ENCODE measurements at regions not wholly inside any gene's neighbourhood (a gene's known extent, or its start where the extent isn't known, plus 50 kb on each side); places are given as distances from the start of the nearest gene placed in this dataset.

DNA sequence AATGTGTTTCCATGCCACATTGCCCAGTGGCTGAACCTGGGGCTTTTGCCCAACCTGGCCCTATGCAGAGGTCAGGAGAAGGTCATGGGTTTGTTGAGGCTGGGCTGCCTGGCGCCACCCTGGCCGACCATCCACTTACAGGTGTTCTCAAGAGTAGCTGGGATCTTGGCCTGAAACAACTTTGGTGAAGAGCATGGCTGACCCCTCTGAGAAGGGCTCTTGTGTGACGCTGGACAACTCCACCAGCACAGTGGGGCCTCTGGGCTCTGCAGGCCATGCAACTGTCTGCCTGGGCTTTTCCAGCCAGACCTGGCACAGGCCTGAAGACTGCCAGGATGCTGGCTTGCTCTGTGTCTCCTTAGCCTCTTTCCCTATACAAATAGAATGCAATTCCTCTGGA lies 76.4 kb upstream of the ZNG1B start:
- TF ChIP-seq, protein P1, sequence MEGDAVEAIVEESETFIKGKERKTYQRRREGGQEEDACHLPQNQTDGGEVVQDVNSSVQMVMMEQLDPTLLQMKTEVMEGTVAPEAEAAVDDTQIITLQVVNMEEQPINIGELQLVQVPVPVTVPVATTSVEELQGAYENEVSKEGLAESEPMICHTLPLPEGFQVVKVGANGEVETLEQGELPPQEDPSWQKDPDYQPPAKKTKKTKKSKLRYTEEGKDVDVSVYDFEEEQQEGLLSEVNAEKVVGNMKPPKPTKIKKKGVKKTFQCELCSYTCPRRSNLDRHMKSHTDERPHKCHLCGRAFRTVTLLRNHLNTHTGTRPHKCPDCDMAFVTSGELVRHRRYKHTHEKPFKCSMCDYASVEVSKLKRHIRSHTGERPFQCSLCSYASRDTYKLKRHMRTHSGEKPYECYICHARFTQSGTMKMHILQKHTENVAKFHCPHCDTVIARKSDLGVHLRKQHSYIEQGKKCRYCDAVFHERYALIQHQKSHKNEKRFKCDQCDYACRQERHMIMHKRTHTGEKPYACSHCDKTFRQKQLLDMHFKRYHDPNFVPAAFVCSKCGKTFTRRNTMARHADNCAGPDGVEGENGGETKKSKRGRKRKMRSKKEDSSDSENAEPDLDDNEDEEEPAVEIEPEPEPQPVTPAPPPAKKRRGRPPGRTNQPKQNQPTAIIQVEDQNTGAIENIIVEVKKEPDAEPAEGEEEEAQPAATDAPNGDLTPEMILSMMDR (conservative IDR thresholded peaks at IDR 0.05; ENCODE audit: low read depth, low read length), result no peak
- TF ChIP-seq POLR2A (IDR thresholded peaks at IDR 0.05; ENCODE audit: low read depth, low read length) (no peak), CHD1 (IDR thresholded peaks at IDR 0.05; ENCODE audit: low read depth, low read length) (no peak), RFX5 (IDR thresholded peaks at IDR 0.05; ENCODE audit: low read depth, low read length) (no peak), FOS (IDR thresholded peaks at IDR 0.05; ENCODE audit: low read depth, low read length) (no peak), MXI1 (IDR thresholded peaks at IDR 0.05; ENCODE audit: borderline replicate concordance, low read depth, low read length) (no peak), CEBPB (IDR thresholded peaks at IDR 0.05; ENCODE audit: low read depth, low read length) (no peak), BHLHE40 (IDR thresholded peaks at IDR 0.05; ENCODE audit: low read depth, low read length) (no peak), MAZ (IDR thresholded peaks at IDR 0.05; ENCODE audit: borderline replicate concordance, low read depth, low read length) (no peak), SMC3 (IDR thresholded peaks at IDR 0.05; ENCODE audit: low read depth, low read length) (no peak), RCOR1 (IDR thresholded peaks at IDR 0.05; ENCODE audit: insufficient replicate concordance, low read length) (no peak)
- TF ChIP-seq, protein P2, sequence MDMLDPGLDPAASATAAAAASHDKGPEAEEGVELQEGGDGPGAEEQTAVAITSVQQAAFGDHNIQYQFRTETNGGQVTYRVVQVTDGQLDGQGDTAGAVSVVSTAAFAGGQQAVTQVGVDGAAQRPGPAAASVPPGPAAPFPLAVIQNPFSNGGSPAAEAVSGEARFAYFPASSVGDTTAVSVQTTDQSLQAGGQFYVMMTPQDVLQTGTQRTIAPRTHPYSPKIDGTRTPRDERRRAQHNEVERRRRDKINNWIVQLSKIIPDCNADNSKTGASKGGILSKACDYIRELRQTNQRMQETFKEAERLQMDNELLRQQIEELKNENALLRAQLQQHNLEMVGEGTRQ (IDR thresholded peaks at IDR 0.05; ENCODE audit: low read depth, low read length), result no peak
